ENCODE measurements at regions not wholly inside any gene's neighbourhood (a gene's known extent, or its start where the extent isn't known, plus 50 kb on each side); places are given as distances from the start of the nearest gene placed in this dataset.

DNA sequence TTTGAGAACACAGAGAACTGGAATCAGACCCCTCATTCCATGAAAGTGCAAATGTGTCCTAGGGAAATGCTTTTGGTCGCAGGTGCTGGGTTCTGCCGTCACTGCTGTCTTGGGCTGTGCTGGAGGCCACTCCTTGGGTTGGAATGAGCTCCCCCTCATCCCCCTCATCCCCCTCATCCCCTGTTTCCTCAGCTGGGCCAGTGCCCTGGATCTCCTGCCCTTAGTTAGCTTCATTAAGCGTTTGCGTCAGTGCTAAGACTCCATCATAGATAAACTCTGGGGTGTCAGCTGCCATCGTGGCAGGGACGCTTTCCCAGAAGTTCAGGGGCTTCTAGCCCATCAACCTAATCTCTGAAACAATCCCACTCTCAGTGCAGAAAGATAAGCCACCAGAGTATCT, 97.1 kb upstream of the ZNF516 start:
- H3K79me2 ChIP-seq (ENCODE audit: low read length), result no peaks in the 10 kb centered on the region
- no peak for DNase-seq
- TF ChIP-seq EZH2 (IDR thresholded peaks at IDR 0.05; ENCODE audit: low read length, unreplicated experiment) (no peak), CTCF (conservative IDR thresholded peaks at IDR 0.05; ENCODE audit: low read depth, low read length) (no peak)
- ATAC-seq, result no peak
- no peak overlapping the region for H3K27ac ChIP-seq (ENCODE audit: low read length)
- H3F3A ChIP-seq (ENCODE audit: low read length, unreplicated experiment), result no peaks in the 10 kb centered on the region
- H4K20me1 ChIP-seq (ENCODE audit: low read length), result no peaks in the 10 kb centered on the region
- no peaks in the 10 kb centered on the region for H3K9me2 ChIP-seq (replicated peaks; ENCODE audit: low read length)
- no peaks in the 10 kb centered on the region; the same call in 1 of the 2 replicates for H3K9me3 ChIP-seq (ENCODE audit: low read length)
- H3K36me3 ChIP-seq (ENCODE audit: low read depth, low read length), result no peaks in the 10 kb centered on the region
- ChIA-PET POLR2A (ENCODE audit: unreplicated experiment) (no interaction called here), CTCF (no interaction called here)
- no peak overlapping the region for H2AFZ ChIP-seq (ENCODE audit: low read length)
- no TSS peak for BruUV-seq (replicated peaks)
- no peaks in the 10 kb centered on the region for H3K4me1 ChIP-seq (ENCODE audit: insufficient read depth, low read length)
- peaks cover 86% of the 10 kb centered on the region for H3K27me3 ChIP-seq (ENCODE audit: low read length)
- intact Hi-C loops (cut with micrococcal nuclease), result no loop called here
- no peak overlapping the region for H3K4me2 ChIP-seq (ENCODE audit: low read length)
- no peak overlapping the region for H3K9ac ChIP-seq (ENCODE audit: low read length)
- no peak overlapping the region for H3K4me3 ChIP-seq (ENCODE audit: low read length)

DNA sequence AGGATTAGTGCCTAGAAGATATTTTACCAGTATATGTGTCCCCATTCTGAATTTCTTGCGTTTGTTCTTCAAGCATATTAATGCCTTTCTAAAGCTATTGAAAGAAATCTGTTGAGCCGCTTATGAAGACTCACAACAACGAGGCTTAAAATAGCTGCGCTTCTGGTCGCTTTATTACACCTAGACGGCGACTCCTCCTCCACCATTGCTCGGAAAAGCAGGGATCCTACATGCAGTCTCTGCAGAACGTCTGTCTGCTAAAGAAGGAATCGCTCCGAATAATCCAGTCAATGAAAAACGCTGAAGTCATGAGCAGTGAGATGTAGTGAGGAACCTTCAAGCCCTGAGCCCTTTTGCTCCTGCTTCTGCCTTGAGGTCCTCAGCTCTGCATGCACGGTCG, 94.8 kb upstream of the ZNF516 start:
- no peak for TF ChIP-seq EZH2phosphoT487 (IDR thresholded peaks at IDR 0.05; ENCODE audit: borderline replicate concordance, low read length)
- TF ChIP-seq EZH2 (IDR thresholded peaks at IDR 0.05; ENCODE audit: low read length, unreplicated experiment), result no peak
- TF ChIP-seq CTCF (conservative IDR thresholded peaks at IDR 0.05; ENCODE audit: low read depth, low read length), result no peak
- no peak overlapping the region for H2AFZ ChIP-seq (ENCODE audit: low read length)
- no peaks in the 10 kb centered on the region for H3K4me1 ChIP-seq (ENCODE audit: insufficient read depth, low read length)
- ChIA-PET POLR2A (ENCODE audit: unreplicated experiment) (no interaction called here), CTCF (no interaction called here)
- intact Hi-C loops (cut with micrococcal nuclease), result no loop called here
- no peak overlapping the region for H3K27ac ChIP-seq (ENCODE audit: low read length)
- no peaks in the 10 kb centered on the region for H3K36me3 ChIP-seq (ENCODE audit: low read depth, low read length)
- H3K4me3 ChIP-seq (ENCODE audit: low read length), result no peak overlapping the region
- no peak overlapping the region for H3K9ac ChIP-seq (ENCODE audit: low read length)
- H3K9me2 ChIP-seq (replicated peaks; ENCODE audit: low read length), result no peaks in the 10 kb centered on the region
- no peaks in the 10 kb centered on the region for H3K79me2 ChIP-seq (ENCODE audit: low read length)
- no peaks in the 10 kb centered on the region; the same call in 1 of the 2 replicates for H3K9me3 ChIP-seq (ENCODE audit: low read length)
- no TSS peak for BruUV-seq (replicated peaks)
- peaks cover 78% of the 10 kb centered on the region for H3K27me3 ChIP-seq (ENCODE audit: low read length)
- no peaks in the 10 kb centered on the region for H4K20me1 ChIP-seq (ENCODE audit: low read length)
- no peak for DNase-seq
- H3F3A ChIP-seq (ENCODE audit: low read length, unreplicated experiment), result no peaks in the 10 kb centered on the region
- H3K4me2 ChIP-seq (ENCODE audit: low read length), result no peak overlapping the region
- no peak for ATAC-seq

GRCh38 chr18:76589316-76589715, 94.3 kb upstream of the ZNF516 start:
- CTCF ChIA-PET, result interaction anchor here (0.6 kb wide), 1 partner anchor 8 kb away, joined by 3 read pairs; no protein-coding TSS in a partner anchor
- no peak overlapping the region for H2AFZ ChIP-seq (ENCODE audit: low read length)

More at GRCh38 chr18:76589316-76589715, 94.3 kb upstream of the ZNF516 start:
- H3K4me1 ChIP-seq (ENCODE audit: insufficient read depth, low read length), result no peaks in the 10 kb centered on the region
- no peak overlapping the region for H3K4me2 ChIP-seq (ENCODE audit: low read length)
- BruUV-seq (replicated peaks), result no TSS peak
- POLR2A ChIA-PET (ENCODE audit: unreplicated experiment), result no interaction called here
- no peak for TF ChIP-seq CTCF (conservative IDR thresholded peaks at IDR 0.05; ENCODE audit: low read depth, low read length)
- no peak for TF ChIP-seq EZH2phosphoT487 (IDR thresholded peaks at IDR 0.05; ENCODE audit: borderline replicate concordance, low read length)
- TF ChIP-seq EZH2 (IDR thresholded peaks at IDR 0.05; ENCODE audit: low read length, unreplicated experiment), result no peak
- no peak overlapping the region for H3K9ac ChIP-seq (ENCODE audit: low read length)
- H3K4me3 ChIP-seq (ENCODE audit: low read length), result no peak overlapping the region
- ATAC-seq (no peak), DNase-seq (no peak)
- intact Hi-C loops (cut with micrococcal nuclease), result no loop called here
- H3K27me3 ChIP-seq (ENCODE audit: low read length), result peaks cover 75% of the 10 kb centered on the region
- no peaks in the 10 kb centered on the region for H4K20me1 ChIP-seq (ENCODE audit: low read length)
- no peak overlapping the region for H3K27ac ChIP-seq (ENCODE audit: low read length)
- H3K9me3 ChIP-seq (ENCODE audit: low read length), result no peaks in the 10 kb centered on the region; the same call in 1 of the 2 replicates
- H3K79me2 ChIP-seq (ENCODE audit: low read length), result no peaks in the 10 kb centered on the region
- H3K36me3 ChIP-seq (ENCODE audit: low read depth, low read length), result no peaks in the 10 kb centered on the region
- H3F3A ChIP-seq (ENCODE audit: low read length, unreplicated experiment), result no peaks in the 10 kb centered on the region
- H3K9me2 ChIP-seq (replicated peaks; ENCODE audit: low read length), result no peaks in the 10 kb centered on the region
